HUES48 (cell line): ENCODE measurements at regions not wholly inside any gene's neighbourhood (a gene's known extent, or its start where the extent isn't known, plus 50 kb on each side); places are given as distances from the start of the nearest gene placed in this dataset.
"Not testable (repeated sequence)": the region's sequence is repeated elsewhere in the genome, so short reads cannot be mapped to it uniquely, and the experiment has no call there.

Source experiments
- H3K27ac ChIP-seq: one replicate; pipeline ENCODE4 v1.7.0; 2013; ENCODE audit warnings: low read depth, low read length, inconsistent platforms
- H3K27me3 ChIP-seq: 2 replicates; pipeline ENCODE4 v1.6.1; 2013; ENCODE audit warnings: mild to moderate bottlenecking, low read length; ENCODE audit not compliant: control insufficient read depth, insufficient read depth
- H3K36me3 ChIP-seq: 2 replicates; pipeline ENCODE4 v1.6.1; 2013; ENCODE audit warnings: low read length; ENCODE audit not compliant: control insufficient read depth, insufficient read depth
- H3K4me1 ChIP-seq: 2 replicates; pipeline ENCODE4 v1.6.1; 2013; ENCODE audit warnings: mild to moderate bottlenecking, low read length; ENCODE audit not compliant: control insufficient read depth, insufficient read depth
- H3K4me3 ChIP-seq: 2 replicates; pipeline ENCODE4 v1.5.1; 2013; ENCODE audit warnings: mild to moderate bottlenecking, low read depth, low read length
- H3K9ac ChIP-seq: 2 replicates; pipeline ENCODE4 v1.6.1; 2013; ENCODE audit warnings: mild to moderate bottlenecking, low read depth, low read length, moderate library complexity
- H3K9me3 ChIP-seq: 2 replicates; pipeline ENCODE4 v1.6.1; 2013; ENCODE audit warnings: low read length; ENCODE audit not compliant: control insufficient read depth, insufficient read depth

DNA sequence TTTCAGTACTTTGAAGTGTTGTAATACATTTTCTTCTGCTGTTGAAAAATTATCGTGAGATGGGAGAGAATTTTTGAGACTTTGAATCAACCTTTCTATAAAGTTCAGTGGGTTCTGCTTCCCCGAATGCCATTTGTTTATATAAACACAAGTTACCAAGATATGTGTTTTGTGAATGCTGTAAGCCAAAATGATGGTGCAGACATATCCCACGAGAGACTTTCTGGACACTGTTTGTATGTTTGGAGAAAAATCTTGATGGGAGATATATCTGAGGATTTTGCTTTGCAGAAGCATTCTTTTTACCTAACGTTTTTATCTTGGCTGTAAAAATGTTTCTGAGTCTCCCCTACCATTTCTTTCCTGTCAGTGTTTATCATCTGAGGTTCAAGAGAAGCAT is 526.6 kb upstream of the ZNF717 start:
- Histone ChIP-seq H3K9ac (no peak overlapping the region), H3K4me1 (peaks cover 9% of the 10 kb centered on the region), H3K36me3 (no peaks in the 10 kb centered on the region), H3K27me3 (no peaks in the 10 kb centered on the region), H3K9me3 (no peaks in the 10 kb centered on the region), H3K27ac (no peak overlapping the region), H3K4me3 (no peak overlapping the region)

DNA sequence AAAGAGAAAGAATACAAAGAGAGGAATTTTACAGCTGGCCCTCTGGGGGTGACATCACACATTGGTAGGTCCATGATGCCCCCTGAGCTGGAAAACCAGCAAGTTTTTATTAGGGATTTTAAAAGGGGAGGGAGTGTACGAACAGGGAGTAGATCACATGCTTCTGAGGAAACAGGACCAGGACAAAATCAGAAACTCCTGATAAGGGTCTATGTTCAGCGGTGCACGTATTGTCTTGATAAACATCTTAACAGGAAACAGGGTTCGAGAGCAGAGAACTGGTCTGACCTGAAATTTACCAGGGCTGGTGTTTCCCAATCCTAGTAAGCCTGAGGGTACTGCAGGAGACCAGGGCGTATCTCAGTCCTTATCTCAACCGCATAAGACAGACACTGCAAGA is 530.6 kb upstream of the ZNF717 start:
- not testable (repeated sequence) for H3K4me1 ChIP-seq, H3K9ac ChIP-seq, H3K36me3 ChIP-seq, H3K27me3 ChIP-seq, H3K9me3 ChIP-seq, H3K4me3 ChIP-seq, H3K27ac ChIP-seq

DNA sequence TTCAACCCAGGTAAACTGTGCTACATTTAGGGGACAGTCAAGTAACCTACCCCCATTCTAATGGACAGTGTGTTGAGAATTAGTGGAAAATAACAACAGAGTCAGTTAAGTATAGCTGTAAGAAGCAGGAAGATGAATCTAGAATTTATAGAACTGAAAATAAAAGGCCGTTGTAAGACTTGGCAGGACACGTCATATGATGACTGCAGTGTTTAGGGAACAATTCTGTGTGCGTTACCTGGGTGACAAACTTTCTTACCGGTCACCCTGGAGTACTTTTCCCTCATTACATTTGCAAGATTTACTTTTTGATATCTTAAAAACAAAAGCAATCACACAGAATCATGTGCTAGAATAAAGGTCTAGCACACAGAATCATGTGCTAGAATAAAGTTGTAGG is 536.3 kb upstream of the ZNF717 start:
- Histone ChIP-seq H3K9me3 (no peaks in the 10 kb centered on the region), H3K27me3 (no peaks in the 10 kb centered on the region), H3K4me3 (no peak overlapping the region), H3K36me3 (no peaks in the 10 kb centered on the region), H3K9ac (no peak overlapping the region), H3K4me1 (no peaks in the 10 kb centered on the region), H3K27ac (no peak overlapping the region)

DNA sequence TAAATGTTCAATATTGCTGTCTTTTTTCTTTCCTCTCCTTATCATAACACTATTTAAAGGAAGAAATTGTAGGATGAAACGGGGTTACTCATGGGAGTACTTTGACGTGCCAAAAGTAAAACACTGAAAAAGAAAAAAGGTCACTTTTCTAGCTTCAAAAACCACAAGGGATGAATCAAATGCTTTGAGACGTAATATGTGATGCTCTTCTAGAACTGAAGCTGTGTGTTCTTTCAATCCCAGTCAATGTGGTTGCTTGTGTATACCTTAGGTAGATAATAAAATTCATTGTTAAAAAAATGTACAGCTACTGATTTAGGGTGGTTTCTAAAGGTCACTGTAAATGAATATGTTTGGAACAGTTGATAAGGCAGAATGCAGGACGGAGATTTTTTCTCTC is 538.8 kb upstream of the ZNF717 start:
- H3K27me3 ChIP-seq: no peaks in the 10 kb centered on the region
- no peaks in the 10 kb centered on the region for H3K36me3 ChIP-seq
- H3K9ac ChIP-seq: no peak overlapping the region
- no peak overlapping the region for H3K4me3 ChIP-seq
- H3K9me3 ChIP-seq: no peaks in the 10 kb centered on the region
- H3K4me1 ChIP-seq: no peaks in the 10 kb centered on the region
- no peak overlapping the region for H3K27ac ChIP-seq

DNA sequence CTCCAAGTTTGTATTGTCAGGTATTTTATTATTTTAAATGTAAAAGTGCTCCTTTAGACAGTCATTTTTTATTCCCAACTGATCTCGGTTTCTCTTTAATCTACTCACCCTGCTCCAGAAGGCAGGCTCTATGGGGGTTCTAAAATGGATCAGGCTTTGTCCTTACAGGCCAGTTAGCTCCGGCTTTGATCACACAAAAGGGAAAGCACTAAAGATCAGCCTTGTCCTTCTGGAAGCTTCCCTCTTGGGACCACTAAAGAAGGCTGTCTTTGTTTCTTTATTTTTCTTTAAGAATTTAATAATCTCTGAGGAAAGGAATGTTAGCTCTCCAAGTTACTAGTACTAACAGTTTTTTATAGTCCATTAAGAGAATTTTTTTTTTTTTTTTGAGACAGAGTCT is 560.5 kb upstream of the ZNF717 start:
- Histone ChIP-seq H3K9ac (no peak overlapping the region), H3K27ac (no peak overlapping the region), H3K36me3 (no peaks in the 10 kb centered on the region), H3K9me3 (no peaks in the 10 kb centered on the region), H3K4me3 (no peak overlapping the region), H3K27me3 (no peaks in the 10 kb centered on the region), H3K4me1 (no peaks in the 10 kb centered on the region)

- peaks cover under 1% of the 10 kb centered on the region; the same call in 1 of the 2 replicates for H3K4me1 ChIP-seq
- no peak overlapping the region for H3K4me3 ChIP-seq
- H3K27ac ChIP-seq: no peak overlapping the region
- H3K9me3 ChIP-seq: no peaks in the 10 kb centered on the region
- H3K27me3 ChIP-seq: no peaks in the 10 kb centered on the region
- no peak overlapping the region for H3K9ac ChIP-seq
- H3K36me3 ChIP-seq: no peaks in the 10 kb centered on the region
Observed at GRCh38 chr3:76346690-76347089, 561.3 kb upstream of the ZNF717 start.

GRCh38 chr3:76349715-76350480 is 564.5 kb upstream of the ZNF717 start:
- Histone ChIP-seq H3K27ac (no peak overlapping the region), H3K27me3 (no peaks in the 10 kb centered on the region), H3K9me3 (no peaks in the 10 kb centered on the region), H3K4me3 (no peak overlapping the region), H3K4me1 (peaks cover 28% of the 10 kb centered on the region), H3K9ac (no peak overlapping the region), H3K36me3 (no peaks in the 10 kb centered on the region)

DNA sequence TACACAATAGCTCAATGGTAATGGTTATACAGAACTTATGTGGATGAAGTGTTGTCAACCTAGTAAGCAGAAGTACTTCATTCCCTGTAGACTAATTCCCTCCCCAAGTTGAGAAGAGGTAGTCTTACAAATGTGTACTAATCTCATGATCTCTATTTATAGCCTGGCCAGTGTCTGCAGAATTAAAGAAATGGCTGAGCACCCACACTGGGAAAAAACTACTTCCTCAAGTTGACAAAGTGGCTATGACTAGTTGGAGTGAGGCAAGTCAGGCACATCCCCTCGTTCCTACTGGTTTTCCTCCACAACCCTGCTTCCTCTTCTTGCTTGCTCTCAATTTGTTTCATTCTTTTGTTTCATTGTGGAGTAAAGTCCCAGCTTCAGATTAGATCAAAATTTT is 566.7 kb upstream of the ZNF717 start:
- Histone ChIP-seq H3K4me3 (no peak overlapping the region), H3K27me3 (no peaks in the 10 kb centered on the region), H3K27ac (no peak overlapping the region), H3K36me3 (no peaks in the 10 kb centered on the region), H3K4me1 (peaks cover 28% of the 10 kb centered on the region), H3K9me3 (no peaks in the 10 kb centered on the region), H3K9ac (no peak overlapping the region)

GRCh38 chr3:76352511-76353284 is 567.3 kb upstream of the ZNF717 start:
- peak overlapping the region; percentile 41; the same call in 1 of the 2 replicates for H3K4me3 ChIP-seq
- no peaks in the 10 kb centered on the region for H3K9me3 ChIP-seq
- H3K27me3 ChIP-seq: no peaks in the 10 kb centered on the region
- no peak overlapping the region for H3K9ac ChIP-seq
- H3K4me1 ChIP-seq: peaks cover 28% of the 10 kb centered on the region
- no peak overlapping the region for H3K27ac ChIP-seq
- H3K36me3 ChIP-seq: no peaks in the 10 kb centered on the region

GRCh38 chr3:76353683-76354082 is 568.3 kb upstream of the ZNF717 start:
- peak overlapping the region; percentile 82 for H3K27ac ChIP-seq
- H3K9me3 ChIP-seq: no peaks in the 10 kb centered on the region
- H3K36me3 ChIP-seq: no peaks in the 10 kb centered on the region
- H3K4me3 ChIP-seq: peak overlapping the region; percentile 41
- peaks cover 28% of the 10 kb centered on the region for H3K4me1 ChIP-seq
- H3K9ac ChIP-seq: no peak overlapping the region
- H3K27me3 ChIP-seq: no peaks in the 10 kb centered on the region

GRCh38 chr3:76361010-76361409 is 575.7 kb upstream of the ZNF717 start:
- no peak overlapping the region for H3K27ac ChIP-seq
- no peak overlapping the region for H3K4me3 ChIP-seq
- H3K9ac ChIP-seq: no peak overlapping the region
- no peaks in the 10 kb centered on the region for H3K27me3 ChIP-seq
- H3K9me3 ChIP-seq: no peaks in the 10 kb centered on the region
- H3K36me3 ChIP-seq: no peaks in the 10 kb centered on the region
- H3K4me1 ChIP-seq: no peaks in the 10 kb centered on the region
